GM19239 (cell line): ENCODE measurements at regions not wholly inside any gene's neighbourhood (a gene's known extent, or its start where the extent isn't known, plus 50 kb on each side); places are given as distances from the start of the nearest gene placed in this dataset.

Experiments
- DNase-seq: peaks from one replicate; pipeline ENCODE4 v3.0.0; 2011; ENCODE audit warnings: low spot score; ENCODE audit not compliant: insufficient read length
- FAIRE-seq: peaks from 2 replicates; lab custom pipeline; 2011; peaks lifted over from hg19 to GRCh38; lab: Jason Lieb, UNC

GRCh38 chr14:97177016-97177415 is 379.8 kb downstream of the VRK1 start:
- no peak for FAIRE-seq
- no peak for DNase-seq

GRCh38 chr14:97177635-97178034 is 380.5 kb downstream of the VRK1 start:
- no peak for FAIRE-seq
- DNase-seq = no peak

GRCh38 chr14:97178781-97179180 is 381.6 kb downstream of the VRK1 start:
- FAIRE-seq (no peak), DNase-seq (no peak)

- DNase-seq (no peak), FAIRE-seq (no peak)
Observed at GRCh38 chr14:97179573-97179972, 382.4 kb downstream of the VRK1 start.

- FAIRE-seq = no peak
- no peak for DNase-seq
Observed at GRCh38 chr14:97180304-97181200, 383.4 kb downstream of the VRK1 start.

- FAIRE-seq = no peak
- DNase-seq = no peak
Observed at GRCh38 chr14:97185186-97185585, 388.0 kb downstream of the VRK1 start.

GRCh38 chr14:97187916-97188315 is 390.7 kb downstream of the VRK1 start:
- no peak for FAIRE-seq
- no peak for DNase-seq

GRCh38 chr14:97196336-97196735 is 399.2 kb downstream of the VRK1 start:
- DNase-seq = no peak
- FAIRE-seq = no peak

- no peak for DNase-seq
- FAIRE-seq = no peak
Observed at GRCh38 chr14:97198813-97199212, 401.6 kb downstream of the VRK1 start.

- FAIRE-seq (no peak), DNase-seq (no peak)
Observed at GRCh38 chr14:97200245-97200644, 403.1 kb downstream of the VRK1 start.

- DNase-seq = no peak
- no peak for FAIRE-seq
Observed at GRCh38 chr14:97206916-97207315, 409.7 kb downstream of the VRK1 start.

- no peak for DNase-seq
- FAIRE-seq = no peak
Observed at GRCh38 chr14:97210202-97210601, 413.0 kb downstream of the VRK1 start.

GRCh38 chr14:97212399-97212798 is 415.2 kb downstream of the VRK1 start:
- DNase-seq (no peak), FAIRE-seq (no peak)

- FAIRE-seq (no peak), DNase-seq (no peak)
Observed at GRCh38 chr14:97213720-97214119, 416.5 kb downstream of the VRK1 start.

- DNase-seq (no peak), FAIRE-seq (no peak)
Observed at GRCh38 chr14:97215263-97215969, 418.2 kb downstream of the VRK1 start.

- FAIRE-seq (no peak), DNase-seq (no peak)
Observed at GRCh38 chr14:97217111-97217885, 420.1 kb downstream of the VRK1 start.

- FAIRE-seq = no peak
Observed at GRCh38 chr14:97218274-97218673, 421.1 kb downstream of the VRK1 start.

GRCh38 chr14:97218691-97219430 is 421.7 kb downstream of the VRK1 start:
- no peak for FAIRE-seq

More at GRCh38 chr14:97218274-97218673, 421.1 kb downstream of the VRK1 start:
- DNase-seq = no peak

GRCh38 chr14:97219431-97220017 is 422.3 kb downstream of the VRK1 start:
- no peak for DNase-seq
- no peak for FAIRE-seq

More at GRCh38 chr14:97218691-97219430, 421.7 kb downstream of the VRK1 start:
- no peak for DNase-seq
